Gastrocnemius medialis (tissue), 4 donors: ENCODE measurements at regions not wholly inside any gene's neighbourhood (a gene's known extent, or its start where the extent isn't known, plus 50 kb on each side); places are given as distances from the start of the nearest gene placed in this dataset.

Experiments
- CTCF ChIP-seq, 5 experiments: fragments of 450-650 bp in 3 of 5; fragments of 200-600 bp in 2 of 5; sonication (generic) in 2 of 5; IDR thresholded peaks in 4 of 5; conservative IDR thresholded peaks in 1 of 5; 1 replicate in 4 of 5; 2 replicates in 1 of 5; pipeline ENCODE4 v1.5.1; 2016 to 2019; ENCODE audit warnings: antibody characterized with exemption in 5 of 5, mild to moderate bottlenecking in 3 of 5, moderate library complexity in 3 of 5
- POLR2A ChIP-seq, 2 donors: fragments of 450-650 bp; IDR thresholded peaks; one replicate each; pipeline ENCODE4 v1.6.1; 2017; ENCODE audit warnings: antibody characterized with exemption in 2 of 2, mild to moderate bottlenecking in 2 of 2, moderate library complexity in 2 of 2

GRCh38 chr1:232748910-232749368 lies 56.3 kb upstream of the MAP10 start:
- no peak for TF ChIP-seq CTCF (IDR thresholded peaks at IDR 0.05 in 4 of 5, conservative IDR thresholded peaks at IDR 0.05 in 1 of 5)
- no peak for TF ChIP-seq POLR2A (IDR thresholded peaks at IDR 0.05)
